HL-60 (cell line): ENCODE measurements at regions not wholly inside any gene's neighbourhood (a gene's known extent, or its start where the extent isn't known, plus 50 kb on each side); places are given as distances from the start of the nearest gene placed in this dataset.

Experiments
- GABPA ChIP-seq: IDR thresholded peaks from 2 replicates; pipeline ENCODE4 v1.6.1; 2012; ENCODE audit warnings: low read depth
- POLR2AphosphoS5 ChIP-seq: IDR thresholded peaks from 2 replicates; pipeline ENCODE4 v1.6.1; 2012; ENCODE audit warnings: low read depth
- REST ChIP-seq: IDR thresholded peaks from 2 replicates; pipeline ENCODE4 v1.6.1; 2012; ENCODE audit warnings: low read depth; ENCODE audit not compliant: insufficient replicate concordance
- TF ChIP-seq, protein P1 (sequence below): IDR thresholded peaks from one replicate; pipeline ENCODE4 v1.5.1; 2011; ENCODE audit warnings: low read length, control low read depth, inconsistent platforms; ENCODE audit not compliant: insufficient read depth

DNA sequence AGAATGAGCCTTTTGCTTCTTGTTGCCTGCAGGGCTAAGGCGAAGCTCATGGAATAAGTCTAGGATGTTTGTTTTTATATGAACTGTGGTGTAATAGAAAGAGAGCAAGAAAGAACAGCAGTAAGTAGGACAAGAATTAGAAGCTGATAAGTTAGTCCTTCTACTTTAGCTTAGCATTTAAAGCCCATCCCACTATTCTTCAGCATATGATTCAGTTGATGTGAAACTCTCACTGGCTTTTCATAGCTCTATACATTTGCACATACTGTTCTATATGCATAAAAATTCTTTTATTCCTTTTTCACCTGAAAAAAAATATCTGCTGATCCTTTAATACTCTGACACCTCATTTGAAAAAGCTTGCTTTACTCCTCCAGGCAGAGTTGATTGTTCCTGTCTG lies 712.0 kb downstream of the USP25 start:
- TF ChIP-seq, protein P1, sequence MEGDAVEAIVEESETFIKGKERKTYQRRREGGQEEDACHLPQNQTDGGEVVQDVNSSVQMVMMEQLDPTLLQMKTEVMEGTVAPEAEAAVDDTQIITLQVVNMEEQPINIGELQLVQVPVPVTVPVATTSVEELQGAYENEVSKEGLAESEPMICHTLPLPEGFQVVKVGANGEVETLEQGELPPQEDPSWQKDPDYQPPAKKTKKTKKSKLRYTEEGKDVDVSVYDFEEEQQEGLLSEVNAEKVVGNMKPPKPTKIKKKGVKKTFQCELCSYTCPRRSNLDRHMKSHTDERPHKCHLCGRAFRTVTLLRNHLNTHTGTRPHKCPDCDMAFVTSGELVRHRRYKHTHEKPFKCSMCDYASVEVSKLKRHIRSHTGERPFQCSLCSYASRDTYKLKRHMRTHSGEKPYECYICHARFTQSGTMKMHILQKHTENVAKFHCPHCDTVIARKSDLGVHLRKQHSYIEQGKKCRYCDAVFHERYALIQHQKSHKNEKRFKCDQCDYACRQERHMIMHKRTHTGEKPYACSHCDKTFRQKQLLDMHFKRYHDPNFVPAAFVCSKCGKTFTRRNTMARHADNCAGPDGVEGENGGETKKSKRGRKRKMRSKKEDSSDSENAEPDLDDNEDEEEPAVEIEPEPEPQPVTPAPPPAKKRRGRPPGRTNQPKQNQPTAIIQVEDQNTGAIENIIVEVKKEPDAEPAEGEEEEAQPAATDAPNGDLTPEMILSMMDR: no peak
- TF ChIP-seq POLR2AphosphoS5 (no peak), REST (no peak), GABPA (no peak)
